Trophoblast cell (in vitro differentiated cells and primary cell): ENCODE measurements at regions not wholly inside any gene's neighbourhood (a gene's known extent, or its start where the extent isn't known, plus 50 kb on each side); places are given as distances from the start of the nearest gene placed in this dataset.

Experiments
- DNase-seq, 2 donors: peaks; one replicate each; pipeline ENCODE4 v3.0.0-alpha.2; 2016
- H2AFZ ChIP-seq: 2 replicates; pipeline ENCODE4 v1.6.1; 2013; ENCODE audit warnings: low read length, moderate library complexity, mild to moderate bottlenecking; ENCODE audit not compliant: insufficient read depth, poor library complexity
- H2AK5ac ChIP-seq: 2 replicates; pipeline ENCODE4 v1.6.1; 2013; ENCODE audit warnings: mild to moderate bottlenecking, low read length
- H2BK120ac ChIP-seq: 2 replicates; pipeline ENCODE4 v1.6.1; 2013; ENCODE audit warnings: low read length, mild to moderate bottlenecking, moderate library complexity; ENCODE audit not compliant: insufficient read depth, poor library complexity
- H2BK12ac ChIP-seq: 2 replicates; pipeline ENCODE4 v1.6.1; 2013; ENCODE audit warnings: mild to moderate bottlenecking, low read length, moderate library complexity
- H2BK5ac ChIP-seq: 2 replicates; pipeline ENCODE4 v1.6.1; 2013; ENCODE audit warnings: low read length, low read depth, moderate library complexity, mild to moderate bottlenecking; ENCODE audit not compliant: poor library complexity
- H3K14ac ChIP-seq: 2 replicates; pipeline ENCODE4 v1.6.1; 2013; ENCODE audit warnings: mild to moderate bottlenecking, low read length
- H3K18ac ChIP-seq: 2 replicates; pipeline ENCODE4 v1.6.1; 2013; ENCODE audit warnings: mild to moderate bottlenecking, low read length
- H3K23ac ChIP-seq: 2 replicates; pipeline ENCODE4 v1.6.1; 2013; ENCODE audit warnings: low read length
- H3K27ac ChIP-seq: 2 replicates; pipeline ENCODE4 v1.5.1; 2013; ENCODE audit warnings: low read depth, mild to moderate bottlenecking, inconsistent platforms, low read length, moderate library complexity
- H3K27me3 ChIP-seq: 2 replicates; pipeline ENCODE4 v1.6.1; 2013; ENCODE audit warnings: inconsistent platforms, mild to moderate bottlenecking, low read length, moderate library complexity; ENCODE audit not compliant: insufficient read depth
- H3K36me3 ChIP-seq, 2 experiments: 1 replicate in 1 of 2; 2 replicates in 1 of 2; pipeline ENCODE4 v1.6.1; 2013; ENCODE audit warnings: low read length in 2 of 2, mild to moderate bottlenecking in 2 of 2, moderate library complexity in 1 of 2; ENCODE audit not compliant: insufficient read depth in 2 of 2, control insufficient read depth in 1 of 2
- H3K4ac ChIP-seq: 2 replicates; pipeline ENCODE4 v1.6.1; 2013; ENCODE audit warnings: low read depth, mild to moderate bottlenecking, low read length, moderate library complexity
- H3K4me1 ChIP-seq, 2 experiments: 1 replicate in 1 of 2; 2 replicates in 1 of 2; pipeline ENCODE4 v1.6.1; 2013; ENCODE audit warnings: low read length in 2 of 2, mild to moderate bottlenecking in 2 of 2, moderate library complexity in 1 of 2; ENCODE audit not compliant: insufficient read depth in 2 of 2, control insufficient read depth in 1 of 2
- H3K4me2 ChIP-seq: 2 replicates; pipeline ENCODE4 v1.6.1; 2013; ENCODE audit warnings: inconsistent platforms, mild to moderate bottlenecking, low read length, moderate library complexity
- H3K4me3 ChIP-seq: 2 replicates; pipeline ENCODE4 v1.5.1; 2013; ENCODE audit warnings: mild to moderate bottlenecking, low read depth, low read length, inconsistent platforms
- H3K79me1 ChIP-seq: one replicate; pipeline ENCODE4 v1.6.1; 2013; ENCODE audit warnings: low read length
- H3K79me2 ChIP-seq: 2 replicates; pipeline ENCODE4 v1.6.1; 2013; ENCODE audit warnings: low read length, mild to moderate bottlenecking; ENCODE audit not compliant: control insufficient read depth, insufficient read depth, poor library complexity
- H3K9ac ChIP-seq: 2 replicates; pipeline ENCODE4 v1.6.1; 2013; ENCODE audit warnings: mild to moderate bottlenecking, low read length
- H3K9me3 ChIP-seq: 2 replicates; pipeline ENCODE4 v1.6.1; 2013; ENCODE audit warnings: low read depth, mild to moderate bottlenecking, control low read depth, inconsistent platforms, low read length; ENCODE audit not compliant: insufficient read depth
- H4K12ac ChIP-seq: 2 replicates; pipeline ENCODE4 v1.6.1; 2013; ENCODE audit warnings: low read depth, mild to moderate bottlenecking, low read length, moderate library complexity
- H4K8ac ChIP-seq: 2 replicates; pipeline ENCODE4 v1.6.1; 2013; ENCODE audit warnings: low read depth, mild to moderate bottlenecking, low read length, moderate library complexity
- H4K91ac ChIP-seq: one replicate; pipeline ENCODE4 v1.6.1; 2013; ENCODE audit warnings: low read depth, mild to moderate bottlenecking, low read length, moderate library complexity
- WGBS: extraction: QIAGEN DNeasy Blood & Tissue Kit; methylation state at CpG from one replicate; pipeline ENCODE4 v1.1.7; 2013; ENCODE audit warnings: missing lambda C conversion rate; ENCODE audit not compliant: insufficient read length, insufficient coverage; ENCODE audit errors: extremely low coverage; 5-methylcytosine and 5-hydroxymethylcytosine counted together

DNA sequence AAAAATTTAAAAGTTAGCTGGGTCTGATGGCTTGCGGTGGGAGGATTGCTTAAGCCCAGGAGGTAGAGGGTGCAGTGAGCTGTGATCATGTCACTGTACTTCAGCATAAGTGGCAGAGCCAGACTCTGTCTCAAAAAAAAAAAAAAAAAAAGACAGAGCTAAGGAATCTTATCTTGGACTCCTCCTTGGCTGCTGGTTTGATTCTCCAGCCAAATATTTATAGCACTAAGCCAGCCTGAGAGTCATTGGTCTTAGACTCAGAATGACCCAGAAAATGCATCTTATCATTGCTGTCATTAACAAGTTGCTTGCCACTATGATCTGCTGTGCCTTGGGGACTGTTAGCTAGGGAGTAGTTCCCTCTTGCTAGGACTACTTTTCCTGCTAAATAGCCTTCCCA lies 164.7 kb downstream of the GNAT3 start:
- H2BK5ac ChIP-seq = no peak overlapping the region

DNA sequence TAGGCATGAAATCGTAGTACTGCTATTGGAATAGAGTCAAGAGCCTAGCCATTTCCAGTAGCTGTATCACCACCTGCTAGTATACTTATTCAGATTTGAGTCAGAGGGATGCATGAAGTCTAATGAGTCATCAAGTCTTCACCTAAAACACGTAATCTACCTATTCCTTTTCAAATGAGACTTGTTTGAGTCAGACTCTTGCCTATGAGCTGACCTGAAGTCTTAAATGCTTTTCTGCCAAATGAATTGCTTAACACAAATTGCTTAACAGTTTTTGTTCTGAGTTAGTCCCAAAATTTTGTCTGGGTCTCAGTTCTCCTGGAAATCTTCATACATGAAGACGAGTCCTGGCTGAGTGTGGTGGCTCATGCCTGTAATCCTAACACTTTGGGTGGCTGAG lies 165.2 kb downstream of the GNAT3 start:
- Histone ChIP-seq H3K27ac (no peak overlapping the region), H3K4ac (no peak overlapping the region), H3K79me2 (no peaks in the 10 kb centered on the region), H2AK5ac (no peak overlapping the region), H3K9me3 (peaks cover 1% of the 10 kb centered on the region), H3K18ac (no peak overlapping the region), H3K36me3 (no peaks in the 10 kb centered on the region), H3K9ac (no peak overlapping the region), H3K14ac (no peak overlapping the region), H2BK12ac (no peak overlapping the region), H3K79me1 (no peaks in the 10 kb centered on the region), H3K4me1 (no peaks in the 10 kb centered on the region), H2BK5ac (no peak overlapping the region), H2BK120ac (no peak overlapping the region), H4K91ac (no peak overlapping the region), H4K12ac (no peak overlapping the region), H4K8ac (no peak overlapping the region), H3K4me3 (no peak overlapping the region), H3K4me2 (no peak overlapping the region), H3K27me3 (no peaks in the 10 kb centered on the region), H2AFZ (no peak overlapping the region), H3K23ac (no peak overlapping the region)
- peak; percentile 50 to 83 for DNase-seq
- WGBS = no CpG with 5 or more reads among the region's 3 CpGs

More for the DNA sequence above, 164.7 kb downstream of the GNAT3 start:
- Histone ChIP-seq H4K91ac (no peak overlapping the region), H2AFZ (no peak overlapping the region), H4K12ac (no peak overlapping the region), H3K18ac (no peak overlapping the region), H3K9me3 (peaks cover 1% of the 10 kb centered on the region), H3K4me3 (no peak overlapping the region), H3K27me3 (no peaks in the 10 kb centered on the region), H3K23ac (no peak overlapping the region), H3K79me1 (no peaks in the 10 kb centered on the region), H2BK12ac (no peak overlapping the region), H3K4me2 (no peak overlapping the region), H3K14ac (no peak overlapping the region), H3K4ac (no peak overlapping the region), H3K79me2 (no peaks in the 10 kb centered on the region), H3K4me1 (no peaks in the 10 kb centered on the region), H3K27ac (no peak overlapping the region), H3K9ac (no peak overlapping the region), H2BK120ac (no peak overlapping the region), H3K36me3 (no peaks in the 10 kb centered on the region), H4K8ac (no peak overlapping the region), H2AK5ac (no peak overlapping the region)
- WGBS = no CpG with 5 or more reads among the region's 1 CpG
- peak in 1 of 2 donors; percentile 44 for DNase-seq

DNA sequence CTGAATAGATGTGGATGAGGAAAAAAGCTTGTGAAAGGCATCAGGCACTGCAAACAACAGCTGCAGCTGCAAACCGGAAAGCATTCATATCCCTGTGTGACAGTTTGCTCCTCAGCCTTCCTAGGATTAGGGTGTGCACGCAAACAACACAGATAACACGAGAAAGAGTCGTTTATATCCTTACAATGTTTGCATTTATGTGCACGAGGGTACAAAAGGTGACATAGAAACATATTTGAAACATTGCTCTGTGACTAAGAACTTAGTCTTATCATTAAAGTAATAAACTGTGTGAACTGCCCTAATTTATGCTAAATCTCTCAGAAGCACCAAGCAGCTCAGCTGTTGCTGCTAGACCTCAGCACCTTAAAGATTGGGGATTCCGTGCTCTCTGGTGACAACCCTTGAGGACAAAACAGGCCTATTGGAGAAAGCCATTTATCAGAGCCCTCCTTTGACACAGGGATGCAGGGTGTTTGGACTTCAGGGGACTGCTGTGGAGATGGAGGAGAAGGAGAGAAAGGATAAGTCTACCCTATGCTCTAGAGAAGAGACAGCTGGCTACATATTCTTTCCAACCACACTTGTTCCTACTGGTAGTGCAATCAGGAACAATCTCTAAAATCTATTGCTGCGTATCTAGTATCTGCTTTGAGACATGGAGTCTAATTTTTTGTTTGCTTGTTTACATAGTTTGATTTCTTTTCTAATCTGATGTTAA lies 176.2 kb downstream of the GNAT3 start:
- no peaks in the 10 kb centered on the region for H3K79me2 ChIP-seq
- no peak overlapping the region for H3K4me2 ChIP-seq
- H3K4ac ChIP-seq = no peak overlapping the region
- H2AK5ac ChIP-seq = no peak overlapping the region
- no peaks in the 10 kb centered on the region for H3K79me1 ChIP-seq
- no peak overlapping the region for H3K27ac ChIP-seq
- H3K9ac ChIP-seq = no peak overlapping the region
- H2BK120ac ChIP-seq = no peak overlapping the region
- no peak overlapping the region for H3K4me3 ChIP-seq
- no peak overlapping the region for H3K23ac ChIP-seq
- no peak overlapping the region for H2BK5ac ChIP-seq
- H4K12ac ChIP-seq = no peak overlapping the region
- H3K36me3 ChIP-seq = no peaks in the 10 kb centered on the region
- H3K14ac ChIP-seq = no peak overlapping the region
- no peak overlapping the region for H2AFZ ChIP-seq
- H3K18ac ChIP-seq = no peak overlapping the region
- H3K27me3 ChIP-seq = no peaks in the 10 kb centered on the region
- no peak overlapping the region for H2BK12ac ChIP-seq
- H4K91ac ChIP-seq = no peak overlapping the region
- no peaks in the 10 kb centered on the region for H3K9me3 ChIP-seq
- WGBS = no CpG with 5 or more reads among the region's 7 CpGs
- H4K8ac ChIP-seq = no peak overlapping the region
- no peaks in the 10 kb centered on the region for H3K4me1 ChIP-seq
- DNase-seq = no peak

DNA sequence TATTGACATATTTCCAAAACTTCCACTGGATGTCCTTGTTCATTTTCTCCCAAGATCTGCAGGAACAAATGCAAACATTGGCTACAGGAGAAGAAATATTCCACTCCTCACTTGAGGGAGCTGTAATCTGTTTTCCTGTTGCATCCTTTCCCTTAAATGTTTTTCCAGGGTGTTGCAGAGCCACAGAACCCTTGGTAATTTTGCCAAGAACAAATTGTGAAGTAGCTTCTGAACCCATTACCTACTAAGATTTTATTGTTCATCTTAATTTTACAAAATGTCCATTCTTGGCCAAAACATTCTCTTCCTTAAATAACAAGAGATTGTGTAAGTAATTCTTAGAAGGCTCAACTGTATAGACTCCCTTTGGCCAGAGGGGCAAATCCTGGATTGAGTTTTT lies 177.0 kb downstream of the GNAT3 start:
- no peak overlapping the region for H3K18ac ChIP-seq
- H3K4me1 ChIP-seq = no peaks in the 10 kb centered on the region
- H3K27me3 ChIP-seq = no peaks in the 10 kb centered on the region
- no peak overlapping the region for H3K4ac ChIP-seq
- H3K27ac ChIP-seq = no peak overlapping the region
- H3K4me3 ChIP-seq = no peak overlapping the region
- H4K12ac ChIP-seq = no peak overlapping the region
- H2BK12ac ChIP-seq = no peak overlapping the region
- H2BK120ac ChIP-seq = no peak overlapping the region
- DNase-seq = no peak
- no peaks in the 10 kb centered on the region for H3K36me3 ChIP-seq
- H3K9me3 ChIP-seq = no peaks in the 10 kb centered on the region
- H4K91ac ChIP-seq = no peak overlapping the region
- H3K79me1 ChIP-seq = no peaks in the 10 kb centered on the region
- H3K9ac ChIP-seq = no peak overlapping the region
- H2AFZ ChIP-seq = no peak overlapping the region
- H2AK5ac ChIP-seq = no peak overlapping the region
- H3K14ac ChIP-seq = no peak overlapping the region
- H4K8ac ChIP-seq = no peak overlapping the region
- H3K79me2 ChIP-seq = no peaks in the 10 kb centered on the region
- H3K23ac ChIP-seq = no peak overlapping the region
- H2BK5ac ChIP-seq = no peak overlapping the region
- H3K4me2 ChIP-seq = no peak overlapping the region
